ENCODE measurements at regions not wholly inside any gene's neighbourhood (a gene's known extent, or its start where the extent isn't known, plus 50 kb on each side); places are given as distances from the start of the nearest gene placed in this dataset.
"Not testable (repeated sequence)": the region's sequence is repeated elsewhere in the genome, so short reads cannot be mapped to it uniquely, and the experiment has no call there.

GRCh38 chr6:11947063-11947462 is 65.0 kb upstream of the HIVEP1 start:
- no peaks in the 10 kb centered on the region for H3K9me3 ChIP-seq (ENCODE audit: low read length)
- POLR2A ChIA-PET, result no interaction called here
- H3K36me3 Mint-ChIP-seq, result no peaks in the 10 kb centered on the region
- no peaks in the 10 kb centered on the region for H3K27me3 ChIP-seq (ENCODE audit: insufficient read depth, low read length, poor library complexity, severe bottlenecking)
- H3K27ac Mint-ChIP-seq, result no peak overlapping the region
- H3K27ac ChIP-seq (ENCODE audit: low read depth, low read length), result no peak overlapping the region
- no peaks in the 10 kb centered on the region for H3K9me3 Mint-ChIP-seq
- H3K4me1 Mint-ChIP-seq, result no peaks in the 10 kb centered on the region
- DNase-seq, result no peak
- no peak overlapping the region for H3K4me3 Mint-ChIP-seq
- H3K4me3 ChIP-seq (ENCODE audit: low read length), result no peak overlapping the region
- H3K36me3 ChIP-seq (ENCODE audit: insufficient read depth, low read length), result no peaks in the 10 kb centered on the region
- H3K27me3 Mint-ChIP-seq, result peaks cover 7 to 15% of the 10 kb centered on the region in 2 donors
- no peaks in the 10 kb centered on the region for H3K4me1 ChIP-seq (ENCODE audit: insufficient read depth, low read length)
- CTCF ChIA-PET, result no interaction called here

- no peak for DNase-seq
- Mint-ChIP-seq H3K36me3 (no peaks in the 10 kb centered on the region), H3K4me3 (no peak overlapping the region), H3K9me3 (no peaks in the 10 kb centered on the region), H3K27ac (no peak overlapping the region), H3K4me1 (no peaks in the 10 kb centered on the region), H3K27me3 (peaks cover 7 to 9% of the 10 kb centered on the region in 2 donors)
- Histone ChIP-seq H3K9me3 (ENCODE audit: low read length) (no peaks in the 10 kb centered on the region), H3K36me3 (ENCODE audit: insufficient read depth, low read length) (no peaks in the 10 kb centered on the region), H3K27ac (ENCODE audit: low read depth, low read length) (no peak overlapping the region), H3K4me3 (ENCODE audit: low read length) (no peak overlapping the region), H3K27me3 (ENCODE audit: insufficient read depth, low read length, poor library complexity, severe bottlenecking) (no peaks in the 10 kb centered on the region), H3K4me1 (ENCODE audit: insufficient read depth, low read length) (no peaks in the 10 kb centered on the region)
- CTCF ChIA-PET, result no interaction called here
- POLR2A ChIA-PET, result no interaction called here
These were observed 68.0 kb upstream of the HIVEP1 start for GRCh38 chr6:11944111-11944510.

- no peaks in the 10 kb centered on the region for H3K27me3 ChIP-seq (ENCODE audit: insufficient read depth, low read length, poor library complexity, severe bottlenecking)
- no peaks in the 10 kb centered on the region for H3K4me1 ChIP-seq (ENCODE audit: insufficient read depth, low read length)
- Mint-ChIP-seq H3K9me3 (no peaks in the 10 kb centered on the region), H3K27me3 (peaks cover 7 to 12% of the 10 kb centered on the region in 2 donors), H3K27ac (no peak overlapping the region), H3K4me3 (no peak overlapping the region), H3K36me3 (no peaks in the 10 kb centered on the region), H3K4me1 (no peaks in the 10 kb centered on the region)
- no peak overlapping the region for H3K27ac ChIP-seq (ENCODE audit: low read depth, low read length)
- no peaks in the 10 kb centered on the region for H3K9me3 ChIP-seq (ENCODE audit: low read length)
- ChIA-PET CTCF (no interaction called here), POLR2A (no interaction called here)
- no peaks in the 10 kb centered on the region for H3K36me3 ChIP-seq (ENCODE audit: insufficient read depth, low read length)
- DNase-seq, result no peak
- no peak overlapping the region for H3K4me3 ChIP-seq (ENCODE audit: low read length)
These were observed 69.1 kb upstream of the HIVEP1 start for GRCh38 chr6:11943060-11943459.

- POLR2A ChIA-PET, result no interaction called here
- H3K9me3 Mint-ChIP-seq, result no peaks in the 10 kb centered on the region
- CTCF ChIA-PET, result no interaction called here
- no peak overlapping the region for H3K4me3 Mint-ChIP-seq
- no peaks in the 10 kb centered on the region for H3K36me3 Mint-ChIP-seq
- no peak overlapping the region for H3K4me3 ChIP-seq (ENCODE audit: low read length)
- no peaks in the 10 kb centered on the region for H3K27me3 ChIP-seq (ENCODE audit: insufficient read depth, low read length, poor library complexity, severe bottlenecking)
- no peaks in the 10 kb centered on the region for H3K4me1 Mint-ChIP-seq
- H3K27me3 Mint-ChIP-seq, result peaks cover 7 to 11% of the 10 kb centered on the region in 2 donors
- no peaks in the 10 kb centered on the region for H3K36me3 ChIP-seq (ENCODE audit: insufficient read depth, low read length)
- DNase-seq, result no peak
- H3K27ac ChIP-seq (ENCODE audit: low read depth, low read length), result no peak overlapping the region
- no peaks in the 10 kb centered on the region for H3K4me1 ChIP-seq (ENCODE audit: insufficient read depth, low read length)
- H3K27ac Mint-ChIP-seq, result no peak overlapping the region
- no peaks in the 10 kb centered on the region for H3K9me3 ChIP-seq (ENCODE audit: low read length)
These were observed 69.8 kb upstream of the HIVEP1 start for GRCh38 chr6:11942185-11942864.

GRCh38 chr6:11940532-11941166 is 71.5 kb upstream of the HIVEP1 start:
- H3K4me1 Mint-ChIP-seq; DNase-seq; H3K9me3 Mint-ChIP-seq; H3K4me3 ChIP-seq (ENCODE audit: low read length); H3K36me3 Mint-ChIP-seq; H3K4me1 ChIP-seq (ENCODE audit: insufficient read depth, low read length); H3K27ac ChIP-seq (ENCODE audit: low read depth, low read length); H3K9me3 ChIP-seq (ENCODE audit: low read length); H3K27ac Mint-ChIP-seq; CTCF ChIA-PET; H3K27me3 Mint-ChIP-seq; POLR2A ChIA-PET; H3K27me3 ChIP-seq (ENCODE audit: insufficient read depth, low read length, poor library complexity, severe bottlenecking); H3K4me3 Mint-ChIP-seq; H3K36me3 ChIP-seq (ENCODE audit: insufficient read depth, low read length): not testable (repeated sequence)

GRCh38 chr6:11938285-11938890 is 73.7 kb upstream of the HIVEP1 start:
- Mint-ChIP-seq H3K4me3 (no peak overlapping the region), H3K4me1 (no peaks in the 10 kb centered on the region), H3K9me3 (peaks cover 0 to 2% (median 0%) of the 10 kb centered on the region in 5 donors), H3K36me3 (no peaks in the 10 kb centered on the region), H3K27ac (no peak overlapping the region), H3K27me3 (peaks cover 8 to 9% of the 10 kb centered on the region in 2 donors)
- Histone ChIP-seq H3K27ac (ENCODE audit: low read depth, low read length) (peak overlapping the region; percentile 71), H3K4me1 (ENCODE audit: insufficient read depth, low read length) (no peaks in the 10 kb centered on the region), H3K27me3 (ENCODE audit: insufficient read depth, low read length, poor library complexity, severe bottlenecking) (no peaks in the 10 kb centered on the region), H3K36me3 (ENCODE audit: insufficient read depth, low read length) (no peaks in the 10 kb centered on the region), H3K9me3 (ENCODE audit: low read length) (no peaks in the 10 kb centered on the region), H3K4me3 (ENCODE audit: low read length) (no peak overlapping the region)
- CTCF ChIA-PET, result no interaction called here
- POLR2A ChIA-PET, result no interaction called here
- no peak for DNase-seq

GRCh38 chr6:11934638-11935037 is 77.5 kb upstream of the HIVEP1 start:
- no peaks in the 10 kb centered on the region for H3K36me3 Mint-ChIP-seq
- H3K27me3 Mint-ChIP-seq, result peaks cover 2 to 3% of the 10 kb centered on the region in 2 donors
- CTCF ChIA-PET, result no interaction called here
- Histone ChIP-seq H3K27me3 (ENCODE audit: insufficient read depth, low read length, poor library complexity, severe bottlenecking) (no peaks in the 10 kb centered on the region), H3K36me3 (ENCODE audit: insufficient read depth, low read length) (no peaks in the 10 kb centered on the region), H3K9me3 (ENCODE audit: low read length) (no peaks in the 10 kb centered on the region), H3K4me3 (ENCODE audit: low read length) (no peak overlapping the region), H3K27ac (ENCODE audit: low read depth, low read length) (no peak overlapping the region), H3K4me1 (ENCODE audit: insufficient read depth, low read length) (no peaks in the 10 kb centered on the region)
- no peak for DNase-seq
- no peak overlapping the region for H3K4me3 Mint-ChIP-seq
- no peaks in the 10 kb centered on the region for H3K4me1 Mint-ChIP-seq
- peaks cover 0 to 2% (median 0%) of the 10 kb centered on the region in 5 donors for H3K9me3 Mint-ChIP-seq
- H3K27ac Mint-ChIP-seq, result no peak overlapping the region
- POLR2A ChIA-PET, result no interaction called here

GRCh38 chr6:11932892-11933291 is 79.2 kb upstream of the HIVEP1 start:
- H3K27me3 Mint-ChIP-seq; H3K4me1 ChIP-seq (ENCODE audit: insufficient read depth, low read length); H3K27me3 ChIP-seq (ENCODE audit: insufficient read depth, low read length, poor library complexity, severe bottlenecking); H3K4me3 ChIP-seq (ENCODE audit: low read length); POLR2A ChIA-PET; H3K9me3 Mint-ChIP-seq; H3K27ac Mint-ChIP-seq; H3K9me3 ChIP-seq (ENCODE audit: low read length); H3K4me3 Mint-ChIP-seq; H3K36me3 Mint-ChIP-seq; CTCF ChIA-PET; H3K4me1 Mint-ChIP-seq; DNase-seq; H3K36me3 ChIP-seq (ENCODE audit: insufficient read depth, low read length): not testable (repeated sequence)
- peak overlapping the region; percentile 85 for H3K27ac ChIP-seq (ENCODE audit: low read depth, low read length)
